ENCODE measurements at regions not wholly inside any gene's neighbourhood (a gene's known extent, or its start where the extent isn't known, plus 50 kb on each side); places are given as distances from the start of the nearest gene placed in this dataset.

DNA sequence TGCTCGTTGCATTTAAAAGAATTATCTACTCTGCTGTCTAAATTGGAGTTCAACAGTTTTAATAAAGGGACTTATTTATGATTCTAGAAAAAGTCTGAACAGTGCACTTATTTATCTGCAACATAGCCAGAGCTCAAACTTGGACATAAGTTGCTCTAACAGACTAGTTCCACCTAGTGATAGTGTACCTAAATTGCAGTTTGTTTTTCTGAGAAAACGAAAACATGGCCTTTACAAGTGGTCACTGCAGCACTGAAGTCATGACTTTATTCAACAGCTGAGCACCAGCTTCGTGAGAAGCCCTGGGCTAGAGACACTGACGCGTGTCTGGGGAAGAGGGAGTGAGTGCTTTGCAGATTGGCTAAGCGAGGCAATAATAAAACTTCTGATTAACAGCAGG lies 77.3 kb upstream of the IGSF1 start:
- no peak overlapping the region for H3K4me3 ChIP-seq (ENCODE audit: low read depth, low read length)
- POLR2A ChIA-PET: no interaction called here
- CTCF ChIA-PET: interaction anchor here (0.6 to 1.0 kb wide), 5 partner anchors 104 to 327 kb away, joined by 3 to 6 read pairs (median 3); no protein-coding TSS in a partner anchor
- no peaks in the 10 kb centered on the region for H3K9me3 ChIP-seq (ENCODE audit: control insufficient read depth, insufficient read depth, low read depth, low read length)
- H3K27ac ChIP-seq (ENCODE audit: extremely low read depth, low read depth, low read length): no peak overlapping the region
- TF ChIP-seq ZBTB17 (tag by site-specific recombination; IDR thresholded peaks at IDR 0.05): no peak
- TF ChIP-seq, protein P1, sequence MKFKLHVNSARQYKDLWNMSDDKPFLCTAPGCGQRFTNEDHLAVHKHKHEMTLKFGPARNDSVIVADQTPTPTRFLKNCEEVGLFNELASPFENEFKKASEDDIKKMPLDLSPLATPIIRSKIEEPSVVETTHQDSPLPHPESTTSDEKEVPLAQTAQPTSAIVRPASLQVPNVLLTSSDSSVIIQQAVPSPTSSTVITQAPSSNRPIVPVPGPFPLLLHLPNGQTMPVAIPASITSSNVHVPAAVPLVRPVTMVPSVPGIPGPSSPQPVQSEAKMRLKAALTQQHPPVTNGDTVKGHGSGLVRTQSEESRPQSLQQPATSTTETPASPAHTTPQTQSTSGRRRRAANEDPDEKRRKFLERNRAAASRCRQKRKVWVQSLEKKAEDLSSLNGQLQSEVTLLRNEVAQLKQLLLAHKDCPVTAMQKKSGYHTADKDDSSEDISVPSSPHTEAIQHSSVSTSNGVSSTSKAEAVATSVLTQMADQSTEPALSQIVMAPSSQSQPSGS (tag by site-specific recombination; IDR thresholded peaks at IDR 0.05; ENCODE audit: low read depth): no peak
- no peak for TF ChIP-seq ZNF670 (tag by site-specific recombination; IDR thresholded peaks at IDR 0.05; ENCODE audit: low read depth)
- TF ChIP-seq ZNF76 (tag by site-specific recombination; IDR thresholded peaks at IDR 0.05; ENCODE audit: borderline replicate concordance, low read depth): no peak
- TF ChIP-seq ZNF677 (tag by site-specific recombination; IDR thresholded peaks at IDR 0.05): no peak
- TF ChIP-seq, protein P2, sequence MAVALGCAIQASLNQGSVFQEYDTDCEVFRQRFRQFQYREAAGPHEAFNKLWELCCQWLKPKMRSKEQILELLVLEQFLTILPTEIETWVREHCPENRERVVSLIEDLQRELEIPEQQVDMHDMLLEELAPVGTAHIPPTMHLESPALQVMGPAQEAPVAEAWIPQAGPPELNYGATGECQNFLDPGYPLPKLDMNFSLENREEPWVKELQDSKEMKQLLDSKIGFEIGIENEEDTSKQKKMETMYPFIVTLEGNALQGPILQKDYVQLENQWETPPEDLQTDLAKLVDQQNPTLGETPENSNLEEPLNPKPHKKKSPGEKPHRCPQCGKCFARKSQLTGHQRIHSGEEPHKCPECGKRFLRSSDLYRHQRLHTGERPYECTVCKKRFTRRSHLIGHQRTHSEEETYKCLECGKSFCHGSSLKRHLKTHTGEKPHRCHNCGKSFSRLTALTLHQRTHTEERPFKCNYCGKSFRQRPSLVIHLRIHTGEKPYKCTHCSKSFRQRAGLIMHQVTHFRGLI (tag by site-specific recombination; IDR thresholded peaks at IDR 0.05): no peak
- no peak for TF ChIP-seq HOXA7 (CRISPR knock-in tag; IDR thresholded peaks at IDR 0.05; ENCODE audit: borderline replicate concordance)
- no peak for TF ChIP-seq ZNF2 (tag by site-specific recombination; IDR thresholded peaks at IDR 0.05)
- TF ChIP-seq ZNF623 (tag by site-specific recombination; IDR thresholded peaks at IDR 0.05): no peak
- TF ChIP-seq ZNF202 (tag by site-specific recombination; IDR thresholded peaks at IDR 0.05; ENCODE audit: borderline replicate concordance): no peak
- no peak for TF ChIP-seq ZNF843 (tag by site-specific recombination; IDR thresholded peaks at IDR 0.05)
- TF ChIP-seq, protein P3, sequence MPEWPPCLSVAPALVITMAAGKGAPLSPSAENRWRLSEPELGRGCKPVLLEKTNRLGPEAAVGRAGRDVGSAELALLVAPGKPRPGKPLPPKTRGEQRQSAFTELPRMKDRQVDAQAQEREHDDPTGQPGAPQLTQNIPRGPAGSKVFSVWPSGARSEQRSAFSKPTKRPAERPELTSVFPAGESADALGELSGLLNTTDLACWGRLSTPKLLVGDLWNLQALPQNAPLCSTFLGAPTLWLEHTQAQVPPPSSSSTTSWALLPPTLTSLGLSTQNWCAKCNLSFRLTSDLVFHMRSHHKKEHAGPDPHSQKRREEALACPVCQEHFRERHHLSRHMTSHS (tag by site-specific recombination; IDR thresholded peaks at IDR 0.05): no peak
- TF ChIP-seq ZNF10 (tag by site-specific recombination; IDR thresholded peaks at IDR 0.05): no peak
- TF ChIP-seq ZSCAN16 (tag by site-specific recombination; IDR thresholded peaks at IDR 0.05): no peak
- no peak for TF ChIP-seq ZNF214 (tag by site-specific recombination; IDR thresholded peaks at IDR 0.05; ENCODE audit: borderline replicate concordance)
- TF ChIP-seq OSR2 (tag by site-specific recombination; IDR thresholded peaks at IDR 0.05): no peak
- TF ChIP-seq ZNF549 (tag by site-specific recombination; IDR thresholded peaks at IDR 0.05): no peak
- TF ChIP-seq ZNF133 (tag by site-specific recombination; IDR thresholded peaks at IDR 0.05): no peak
- no peaks in the 10 kb centered on the region for H3K36me3 ChIP-seq (ENCODE audit: control insufficient read depth in 2 of 2, insufficient read depth in 1 of 2, low read length in 2 of 2)
- no peaks in the 10 kb centered on the region for H3K4me1 ChIP-seq (ENCODE audit: control insufficient read depth, insufficient read depth, low read length)

DNA sequence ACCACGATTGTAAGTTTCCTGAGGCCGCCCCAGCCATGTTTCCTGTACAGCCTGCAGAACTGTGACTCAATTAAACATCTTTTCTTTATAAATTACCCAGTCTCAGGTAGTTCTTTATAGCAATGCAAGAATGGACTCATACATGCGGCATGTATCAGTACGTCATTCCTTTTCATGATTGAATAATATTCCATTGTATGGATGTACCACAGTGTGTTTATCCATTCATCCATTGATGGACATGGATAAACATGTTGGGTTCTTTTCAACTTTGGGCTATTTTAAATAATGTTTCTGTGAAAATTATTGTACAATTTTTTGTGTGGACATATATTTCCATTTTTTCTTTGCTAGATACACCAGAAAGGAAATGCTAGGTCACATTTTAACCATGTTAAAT lies 99.2 kb upstream of the IGSF1 start:
- Histone ChIP-seq H3K4me3 (ENCODE audit: low read depth, low read length) (no peak overlapping the region), H3K27ac (ENCODE audit: extremely low read depth, low read depth, low read length) (no peak overlapping the region), H3K36me3 (ENCODE audit: control insufficient read depth in 2 of 2, insufficient read depth in 1 of 2, low read length in 2 of 2) (peaks cover 0 to 4% of the 10 kb centered on the region in 2 experiments; a peak in 1 of 3 replicates), H3K4me1 (ENCODE audit: control insufficient read depth, insufficient read depth, low read length) (no peaks in the 10 kb centered on the region), H3K9me3 (ENCODE audit: control insufficient read depth, insufficient read depth, low read depth, low read length) (peaks cover 6% of the 10 kb centered on the region)
- ChIA-PET CTCF (no interaction called here), POLR2A (no interaction called here)
- TF ChIP-seq, protein P4, sequence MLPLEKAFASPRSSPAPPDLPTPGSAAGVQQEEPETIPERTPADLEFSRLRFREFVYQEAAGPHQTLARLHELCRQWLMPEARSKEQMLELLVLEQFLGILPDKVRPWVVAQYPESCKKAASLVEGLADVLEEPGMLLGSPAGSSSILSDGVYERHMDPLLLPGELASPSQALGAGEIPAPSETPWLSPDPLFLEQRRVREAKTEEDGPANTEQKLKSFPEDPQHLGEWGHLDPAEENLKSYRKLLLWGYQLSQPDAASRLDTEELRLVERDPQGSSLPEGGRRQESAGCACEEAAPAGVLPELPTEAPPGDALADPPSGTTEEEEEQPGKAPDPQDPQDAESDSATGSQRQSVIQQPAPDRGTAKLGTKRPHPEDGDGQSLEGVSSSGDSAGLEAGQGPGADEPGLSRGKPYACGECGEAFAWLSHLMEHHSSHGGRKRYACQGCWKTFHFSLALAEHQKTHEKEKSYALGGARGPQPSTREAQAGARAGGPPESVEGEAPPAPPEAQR (tag by site-specific recombination; IDR thresholded peaks at IDR 0.05): no peak
- peak; percentile 71; the same call in 1 of the 2 replicates for TF ChIP-seq ZNF146 (tag by site-specific recombination; IDR thresholded peaks at IDR 0.05)
